DOHH2 (cell line): ENCODE measurements at regions not wholly inside any gene's neighbourhood (a gene's known extent, or its start where the extent isn't known, plus 50 kb on each side); places are given as distances from the start of the nearest gene placed in this dataset.

Experiments
- EZH2phosphoT487 ChIP-seq: fragments of 200-600 bp; sonication (generic); IDR thresholded peaks from 2 replicates; pipeline ENCODE4 v1.6.1; 2017; ENCODE audit warnings: borderline replicate concordance, mild to moderate bottlenecking, antibody characterized with exemption, low read length, moderate library complexity, mixed read lengths
- TF ChIP-seq, protein P1 (sequence below): fragments of 200-600 bp; sonication (generic); IDR thresholded peaks from one replicate; pipeline ENCODE4 v1.5.1; 2014; ENCODE audit warnings: antibody characterized with exemption, mild to moderate bottlenecking, low read depth, low read length; ENCODE audit not compliant: poor library complexity, severe bottlenecking

DNA sequence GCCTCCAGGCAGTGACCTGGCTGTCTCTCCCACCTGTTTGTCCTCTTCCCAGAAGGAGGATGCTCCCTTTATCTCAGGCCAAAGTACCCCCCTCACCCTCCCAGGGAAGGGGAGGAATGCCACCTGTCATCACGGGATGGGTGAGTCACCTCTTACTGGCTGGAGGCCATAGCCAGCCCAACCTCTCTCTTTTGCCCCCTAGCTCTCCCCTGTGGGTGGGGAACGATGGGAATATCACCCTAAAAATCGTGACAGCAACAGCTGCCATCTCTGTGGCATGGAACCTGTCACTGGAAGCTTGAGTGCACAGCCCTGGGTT lies 137.5 kb upstream of the PTPN1 start:
- no peak for TF ChIP-seq EZH2phosphoT487
- TF ChIP-seq, protein P1, sequence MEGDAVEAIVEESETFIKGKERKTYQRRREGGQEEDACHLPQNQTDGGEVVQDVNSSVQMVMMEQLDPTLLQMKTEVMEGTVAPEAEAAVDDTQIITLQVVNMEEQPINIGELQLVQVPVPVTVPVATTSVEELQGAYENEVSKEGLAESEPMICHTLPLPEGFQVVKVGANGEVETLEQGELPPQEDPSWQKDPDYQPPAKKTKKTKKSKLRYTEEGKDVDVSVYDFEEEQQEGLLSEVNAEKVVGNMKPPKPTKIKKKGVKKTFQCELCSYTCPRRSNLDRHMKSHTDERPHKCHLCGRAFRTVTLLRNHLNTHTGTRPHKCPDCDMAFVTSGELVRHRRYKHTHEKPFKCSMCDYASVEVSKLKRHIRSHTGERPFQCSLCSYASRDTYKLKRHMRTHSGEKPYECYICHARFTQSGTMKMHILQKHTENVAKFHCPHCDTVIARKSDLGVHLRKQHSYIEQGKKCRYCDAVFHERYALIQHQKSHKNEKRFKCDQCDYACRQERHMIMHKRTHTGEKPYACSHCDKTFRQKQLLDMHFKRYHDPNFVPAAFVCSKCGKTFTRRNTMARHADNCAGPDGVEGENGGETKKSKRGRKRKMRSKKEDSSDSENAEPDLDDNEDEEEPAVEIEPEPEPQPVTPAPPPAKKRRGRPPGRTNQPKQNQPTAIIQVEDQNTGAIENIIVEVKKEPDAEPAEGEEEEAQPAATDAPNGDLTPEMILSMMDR: no peak
